CD1c-positive myeloid dendritic cell (primary cell): ENCODE measurements at regions not wholly inside any gene's neighbourhood (a gene's known extent, or its start where the extent isn't known, plus 50 kb on each side); places are given as distances from the start of the nearest gene placed in this dataset.
"Not testable (repeated sequence)": the region's sequence is repeated elsewhere in the genome, so short reads cannot be mapped to it uniquely, and the experiment has no call there.

Experiments
- DNase-seq: peaks from one replicate; pipeline ENCODE4 v3.0.0-alpha.2; 2016; ENCODE audit errors: extremely low spot score

DNA sequence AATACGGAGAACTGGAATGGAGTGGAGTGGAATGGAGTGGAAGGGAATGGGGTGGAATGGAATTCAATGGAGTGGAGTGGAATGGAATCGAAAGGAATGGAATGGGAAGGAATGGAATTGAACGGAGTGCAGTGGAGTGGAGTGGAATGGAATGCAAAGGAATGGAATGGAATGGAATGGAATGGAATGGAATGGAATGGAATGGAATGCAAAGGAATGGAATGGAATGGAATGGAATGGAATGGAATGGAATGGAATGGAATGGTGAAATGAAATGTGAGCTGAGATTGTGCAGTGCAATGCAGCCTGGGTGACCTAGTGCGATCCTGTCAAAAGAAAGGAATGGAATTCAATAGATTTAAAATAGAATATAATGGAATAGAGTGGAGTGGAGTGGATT is 357.3 kb upstream of the WSB1 start:
- DNase-seq, result not testable (repeated sequence)

DNA sequence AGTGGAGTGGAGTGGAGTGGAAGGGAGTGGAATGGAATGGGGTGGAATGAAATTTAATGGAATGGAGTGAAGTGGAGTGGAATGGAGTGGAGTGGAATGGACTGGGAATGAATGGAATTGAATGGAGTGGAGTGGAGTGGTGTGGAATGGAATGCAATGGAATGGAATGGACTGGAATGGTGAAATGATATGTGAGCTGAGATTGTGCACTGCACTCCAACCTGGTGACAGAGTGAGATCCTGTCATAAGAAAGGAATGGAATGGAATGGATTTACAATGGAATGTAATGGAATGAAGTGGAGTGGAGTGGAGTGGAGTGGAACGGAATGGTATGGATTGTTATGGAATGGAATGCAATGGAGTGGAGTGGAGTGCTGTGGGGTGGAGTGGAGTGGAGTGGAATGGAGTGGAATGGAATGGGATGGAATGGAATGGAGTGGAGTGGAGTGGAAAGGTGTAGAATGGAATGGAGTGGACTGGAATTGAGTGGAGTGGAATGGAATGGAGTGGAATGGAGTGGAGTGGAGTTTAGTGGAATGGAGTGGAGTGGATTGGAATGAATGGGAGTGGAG is 356.1 kb upstream of the WSB1 start:
- DNase-seq, result not testable (repeated sequence)

DNA sequence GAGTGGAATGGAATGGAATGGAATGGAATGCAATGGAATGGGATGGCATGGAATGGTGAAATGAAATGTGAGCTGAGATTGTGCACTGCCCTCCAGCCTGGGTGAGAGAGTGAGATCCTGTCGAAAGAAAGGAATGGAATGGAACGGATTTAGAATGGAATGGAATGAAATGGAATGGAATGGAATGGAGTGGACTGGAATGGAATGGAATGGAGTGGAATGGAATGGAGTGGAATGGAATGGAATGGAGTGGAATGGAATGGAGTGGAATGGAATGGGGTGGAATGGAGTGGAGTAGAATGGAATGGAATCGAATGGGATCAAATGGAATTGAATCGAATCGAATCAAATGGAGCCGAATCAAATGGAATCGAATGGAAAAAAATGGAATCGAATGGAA is 354.2 kb upstream of the WSB1 start:
- DNase-seq, result not testable (repeated sequence)

DNA sequence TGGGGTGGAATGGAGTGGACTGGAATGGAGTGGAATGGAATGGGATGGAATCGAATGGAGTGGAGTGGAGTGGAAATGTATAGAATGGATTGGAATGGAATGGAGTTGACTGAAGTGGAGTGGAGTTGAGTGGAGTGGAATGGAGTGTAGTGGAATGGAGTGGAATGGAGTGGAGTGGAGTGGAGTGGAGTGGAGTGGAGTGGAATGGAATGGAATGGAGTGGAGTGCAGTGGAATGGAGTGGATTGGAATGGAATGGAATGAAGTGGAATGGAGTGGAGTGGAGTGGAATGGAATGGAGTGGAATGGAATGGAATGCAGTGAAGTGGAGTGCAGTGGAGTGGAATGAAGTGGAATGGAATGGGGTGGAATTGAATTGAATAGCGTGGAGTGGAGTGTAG is 353.3 kb upstream of the WSB1 start:
- DNase-seq, result not testable (repeated sequence)

DNA sequence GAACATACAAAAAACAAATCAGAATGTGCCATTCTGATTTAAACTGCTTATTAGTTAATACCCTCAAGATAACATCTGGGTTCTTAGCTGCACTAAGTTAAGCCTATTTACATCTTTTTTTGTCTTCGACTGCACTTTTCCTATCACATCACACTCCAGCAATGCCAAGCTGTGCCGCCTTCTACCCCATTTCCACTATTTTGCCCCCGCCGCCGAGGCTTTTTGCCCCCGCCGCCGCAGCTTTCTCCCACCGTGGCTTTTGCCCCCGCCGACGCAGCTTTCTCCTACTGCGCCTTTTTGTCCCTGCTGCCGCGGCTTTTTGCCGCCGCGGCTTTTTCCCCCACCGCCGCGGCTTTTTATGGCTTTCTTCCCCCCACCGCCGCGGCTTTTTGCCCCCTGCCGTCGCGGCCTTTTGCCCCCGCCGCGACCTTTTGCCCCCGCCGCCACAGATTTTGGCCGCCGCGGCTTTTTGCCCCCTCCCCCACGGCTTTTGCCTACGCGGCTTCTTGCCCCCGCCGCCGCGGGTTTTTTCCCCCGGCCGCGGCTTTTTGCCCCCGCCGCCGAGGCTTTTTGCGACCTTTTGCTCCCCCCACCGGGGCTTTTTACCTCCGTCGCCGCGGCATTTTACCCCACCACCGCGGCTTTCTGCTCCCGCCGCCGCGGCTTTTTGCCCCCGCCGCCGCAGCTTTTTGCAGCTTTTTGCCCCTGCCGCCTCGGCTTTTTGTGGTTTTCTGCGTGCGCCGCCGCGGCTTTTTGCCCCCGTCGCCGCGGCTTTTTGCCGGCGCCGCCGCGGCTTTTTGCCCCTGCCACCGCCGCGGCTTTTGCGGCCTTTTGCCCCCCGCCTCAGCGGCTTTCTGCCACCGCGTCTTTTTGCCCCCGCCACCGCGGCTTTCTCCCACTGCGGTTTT is 331.4 kb upstream of the WSB1 start:
- DNase-seq, result no peak

DNA sequence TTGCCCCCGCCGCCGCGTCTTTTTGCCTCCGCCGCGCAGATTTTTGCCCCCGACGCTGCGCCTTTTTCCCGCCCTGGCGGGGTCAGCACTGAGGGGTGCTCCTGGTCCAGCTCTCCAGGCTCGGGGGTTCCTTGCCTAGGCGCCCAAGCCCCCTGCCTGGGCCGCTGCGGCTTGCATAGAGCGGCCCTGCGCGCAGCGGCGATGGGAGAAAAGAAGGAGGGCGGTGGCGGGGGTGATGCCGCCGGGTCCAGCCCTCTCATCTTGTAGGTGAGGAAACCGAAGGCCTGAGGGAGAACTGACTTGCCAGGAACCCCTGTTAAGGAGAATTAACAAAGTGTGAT is 330.8 kb upstream of the WSB1 start:
- DNase-seq, result no peak

GRCh38 chr17:26965898-26966624 is 327.9 kb upstream of the WSB1 start:
- not testable (repeated sequence) for DNase-seq

DNA sequence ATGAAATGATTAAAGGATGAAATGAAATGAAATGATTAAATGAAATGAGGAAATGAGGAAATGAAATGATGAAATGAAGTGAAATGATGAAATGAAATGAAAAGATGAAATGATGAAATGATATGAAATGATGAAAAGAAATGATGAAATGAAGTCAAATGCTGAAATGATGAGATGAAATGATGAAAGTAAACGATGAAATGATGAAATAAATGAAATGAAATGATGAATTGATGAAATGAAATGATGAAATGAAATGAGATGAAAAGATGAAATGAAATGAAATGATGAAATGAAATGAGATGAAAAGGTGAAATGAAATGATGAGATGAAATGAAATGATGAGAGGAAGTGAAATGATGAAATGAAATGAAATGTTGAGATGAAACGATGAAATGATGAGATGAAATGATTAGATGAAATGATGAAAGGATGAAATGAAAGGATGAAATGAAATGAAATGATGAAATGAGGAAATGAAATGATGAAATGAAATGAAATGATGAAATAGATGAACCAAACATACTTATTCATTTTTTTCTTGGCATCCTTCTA is 327.2 kb upstream of the WSB1 start:
- DNase-seq, result not testable (repeated sequence)

DNA sequence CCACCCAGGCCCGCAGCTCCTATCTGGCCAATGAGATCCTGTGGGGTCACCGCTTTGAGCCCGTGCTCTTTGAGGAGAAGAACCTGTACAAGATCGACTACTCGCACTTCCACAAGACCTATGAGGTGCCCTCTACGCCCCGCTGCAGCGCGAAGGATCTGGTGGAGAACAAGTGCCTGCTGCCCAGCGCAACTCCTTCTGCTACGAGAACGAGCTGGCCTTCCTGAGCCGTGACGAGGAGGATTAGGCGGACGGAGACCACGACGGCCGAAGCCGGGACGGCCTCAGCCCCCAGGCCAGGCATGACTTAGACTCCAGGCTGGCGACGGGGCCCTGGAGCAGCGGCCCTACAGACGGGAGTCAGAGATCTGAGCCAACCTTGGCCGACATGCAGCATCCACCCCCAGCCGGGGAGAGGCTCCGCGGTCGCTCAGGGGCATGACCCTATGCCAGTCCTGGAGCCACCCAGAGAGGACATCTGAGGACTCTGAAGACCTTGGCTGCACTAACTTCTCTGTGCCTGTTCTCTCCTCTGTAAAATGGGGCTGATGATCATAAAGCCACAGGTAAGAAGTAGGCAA is 312.0 kb upstream of the WSB1 start:
- DNase-seq, result not testable (repeated sequence)

DNA sequence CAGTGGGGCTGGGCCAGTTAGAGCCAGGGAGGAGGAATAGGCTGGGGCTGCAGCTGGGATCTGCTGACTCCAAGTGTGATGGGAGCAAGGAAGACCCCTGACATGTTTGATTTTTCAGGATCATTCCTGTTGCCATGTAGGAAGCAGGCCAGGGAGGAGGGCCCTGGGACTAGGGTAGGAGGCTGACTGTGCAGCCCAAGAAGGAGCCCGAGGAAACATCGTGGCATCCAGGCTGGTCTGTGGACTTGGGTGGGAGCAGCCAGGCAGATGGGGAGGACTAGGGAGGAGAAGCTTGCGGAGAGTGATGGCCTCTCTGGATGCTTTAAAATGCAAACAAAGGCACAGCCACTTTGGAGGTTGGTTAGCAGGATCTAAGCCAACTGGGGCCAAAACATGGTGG is 311.4 kb upstream of the WSB1 start:
- DNase-seq, result not testable (repeated sequence)

- not testable (repeated sequence) for DNase-seq
Measured at GRCh38 chr17:26987851-26988250, 306.1 kb upstream of the WSB1 start.

GRCh38 chr17:26994648-26995047 is 299.3 kb upstream of the WSB1 start:
- DNase-seq, result not testable (repeated sequence)

DNA sequence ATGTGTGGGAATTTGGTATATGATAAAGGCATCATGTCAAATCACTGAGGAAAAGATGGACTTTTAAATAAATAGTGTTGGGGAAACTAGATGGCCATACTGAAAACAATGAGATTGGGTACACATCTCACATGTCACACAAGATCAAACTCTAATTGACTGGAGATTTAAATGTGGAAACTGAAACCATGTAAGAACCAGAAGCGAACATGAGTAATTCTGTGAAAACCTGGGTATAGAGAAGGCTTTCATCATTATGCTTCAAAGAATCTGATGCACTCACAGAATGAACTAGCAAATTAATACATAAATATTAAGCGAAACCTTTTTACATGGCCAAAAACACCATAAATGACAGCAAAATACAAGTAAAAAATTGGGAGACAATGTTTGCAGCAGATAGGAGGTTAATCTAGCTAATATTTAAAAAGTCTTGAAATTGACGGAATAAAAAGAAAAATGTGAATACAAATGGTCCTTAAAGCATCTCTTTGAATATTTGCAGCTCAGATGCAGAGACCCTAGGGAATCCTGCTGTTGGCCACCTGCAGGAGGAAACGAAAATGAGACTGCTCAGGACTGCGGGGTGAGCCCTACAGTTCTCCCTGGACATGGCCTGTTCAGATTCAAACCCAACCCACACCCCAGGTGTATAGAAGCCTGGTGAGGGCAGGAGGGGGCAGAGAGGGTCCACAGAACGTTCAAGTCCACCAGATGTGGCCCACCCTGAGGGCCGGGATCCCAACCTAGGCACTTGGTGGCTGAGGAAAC is 297.6 kb upstream of the WSB1 start:
- not testable (repeated sequence) for DNase-seq

- not testable (repeated sequence) for DNase-seq
Measured at GRCh38 chr17:27007734-27008531, 286.0 kb upstream of the WSB1 start.

- DNase-seq, result no peak
Measured at GRCh38 chr17:27009087-27009486, 284.8 kb upstream of the WSB1 start.

- DNase-seq, result not testable (repeated sequence)
Measured at GRCh38 chr17:27010138-27010537, 283.8 kb upstream of the WSB1 start.

DNA sequence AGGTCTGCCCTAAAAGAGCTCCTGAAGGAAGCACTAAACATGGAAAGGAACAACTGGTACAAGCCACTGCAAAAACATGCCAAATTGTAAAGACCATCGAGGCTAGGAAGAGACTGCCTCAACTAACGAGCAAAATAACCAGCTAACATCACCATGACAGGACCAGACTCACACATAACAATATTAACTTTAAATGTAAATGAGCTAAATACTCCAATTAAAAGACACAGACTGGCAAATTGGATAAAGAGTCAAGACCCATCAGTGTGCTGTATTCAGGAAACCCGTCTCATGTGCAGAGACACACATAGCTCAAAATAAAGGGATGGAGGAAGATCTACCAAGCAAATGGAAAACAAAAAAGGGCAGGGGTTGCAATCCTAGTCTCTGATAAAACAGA is 263.4 kb upstream of the WSB1 start:
- DNase-seq, result not testable (repeated sequence)

GRCh38 chr17:27038676-27039075 is 255.2 kb upstream of the WSB1 start:
- DNase-seq, result no peak

- not testable (repeated sequence) for DNase-seq
Measured at GRCh38 chr17:27045039-27045438, 248.9 kb upstream of the WSB1 start.

GRCh38 chr17:27049104-27049784 is 244.7 kb upstream of the WSB1 start:
- DNase-seq, result no peak
